Mammary epithelial cell (primary cell): ENCODE measurements at regions not wholly inside any gene's neighbourhood (a gene's known extent, or its start where the extent isn't known, plus 50 kb on each side); places are given as distances from the start of the nearest gene placed in this dataset.

Experiments
- EZH2 ChIP-seq: IDR thresholded peaks from 2 replicates; pipeline ENCODE4 v1.6.1; 2012; ENCODE audit warnings: low read length, inconsistent platforms, borderline replicate concordance
- TF ChIP-seq, protein P1 (sequence below), 2 donors: IDR thresholded peaks in 1 of 2; conservative IDR thresholded peaks in 1 of 2; 2 replicates each; pipeline ENCODE4 v1.5.1; 2011 to 2012; ENCODE audit warnings: inconsistent platforms in 2 of 2, low read length in 2 of 2, mild to moderate bottlenecking in 2 of 2, control low read depth in 1 of 2, low read depth in 1 of 2; ENCODE audit not compliant: insufficient read depth in 1 of 2; ENCODE audit errors: extremely low read depth in 1 of 2

- TF ChIP-seq, protein P1, sequence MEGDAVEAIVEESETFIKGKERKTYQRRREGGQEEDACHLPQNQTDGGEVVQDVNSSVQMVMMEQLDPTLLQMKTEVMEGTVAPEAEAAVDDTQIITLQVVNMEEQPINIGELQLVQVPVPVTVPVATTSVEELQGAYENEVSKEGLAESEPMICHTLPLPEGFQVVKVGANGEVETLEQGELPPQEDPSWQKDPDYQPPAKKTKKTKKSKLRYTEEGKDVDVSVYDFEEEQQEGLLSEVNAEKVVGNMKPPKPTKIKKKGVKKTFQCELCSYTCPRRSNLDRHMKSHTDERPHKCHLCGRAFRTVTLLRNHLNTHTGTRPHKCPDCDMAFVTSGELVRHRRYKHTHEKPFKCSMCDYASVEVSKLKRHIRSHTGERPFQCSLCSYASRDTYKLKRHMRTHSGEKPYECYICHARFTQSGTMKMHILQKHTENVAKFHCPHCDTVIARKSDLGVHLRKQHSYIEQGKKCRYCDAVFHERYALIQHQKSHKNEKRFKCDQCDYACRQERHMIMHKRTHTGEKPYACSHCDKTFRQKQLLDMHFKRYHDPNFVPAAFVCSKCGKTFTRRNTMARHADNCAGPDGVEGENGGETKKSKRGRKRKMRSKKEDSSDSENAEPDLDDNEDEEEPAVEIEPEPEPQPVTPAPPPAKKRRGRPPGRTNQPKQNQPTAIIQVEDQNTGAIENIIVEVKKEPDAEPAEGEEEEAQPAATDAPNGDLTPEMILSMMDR (conservative IDR thresholded peaks at IDR 0.05 in 1 of 2, IDR thresholded peaks at IDR 0.05 in 1 of 2; ENCODE audit: extremely low read depth in 1 of 2, insufficient read depth in 1 of 2, low read depth in 1 of 2, low read length in 2 of 2) = no peak
- no peak for TF ChIP-seq EZH2
These were observed 455.9 kb downstream of the TYW1 start for GRCh38 chr7:67452516-67453026.
